LNCaP clone FGC (cell line): ENCODE measurements at regions not wholly inside any gene's neighbourhood (a gene's known extent, or its start where the extent isn't known, plus 50 kb on each side); places are given as distances from the start of the nearest gene placed in this dataset.

Source experiments
- DNase-seq: peaks from one replicate; pipeline ENCODE4 v3.0.0-alpha.2; 2011; ENCODE audit warnings: low read depth
- H3K4me3 ChIP-seq: 2 replicates; pipeline ENCODE4 v1.5.1; 2011; ENCODE audit warnings: mild to moderate bottlenecking, low read depth, low read length, control low read depth
- CTCF ChIP-seq: IDR thresholded peaks from 2 replicates; pipeline ENCODE4 v1.5.1; 2012; ENCODE audit warnings: mild to moderate bottlenecking; ENCODE audit not compliant: control insufficient read depth, insufficient read depth; ENCODE audit errors: extremely low read depth

DNA sequence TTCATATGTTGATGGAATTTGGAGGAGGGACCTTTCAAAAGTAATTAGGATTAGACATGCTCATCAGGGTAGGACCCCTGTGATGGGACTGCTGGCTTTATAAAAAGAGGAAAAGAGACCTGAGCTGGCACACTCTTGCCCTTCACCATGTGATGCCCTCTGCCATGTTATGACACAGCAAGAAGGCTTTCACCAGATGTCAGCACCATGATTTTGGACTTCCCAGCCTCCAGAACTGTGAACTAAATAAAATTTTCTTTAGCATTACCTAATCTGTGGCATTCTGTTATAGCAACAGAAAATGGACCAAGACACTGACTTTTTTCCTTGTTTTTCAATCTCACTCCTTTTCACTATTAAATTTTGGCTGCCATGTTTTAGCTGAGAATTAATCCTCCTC is 105.0 kb upstream of the TMPO start:
- H3K4me3 ChIP-seq, result no peak overlapping the region
- no peak for TF ChIP-seq CTCF
- no peak for DNase-seq

GRCh38 chr12:98416845-98417244 is 98.5 kb upstream of the TMPO start:
- no peak for TF ChIP-seq CTCF

GRCh38 chr12:98417266-98417665 is 98.1 kb upstream of the TMPO start:
- no peak for DNase-seq
- TF ChIP-seq CTCF, result no peak
- H3K4me3 ChIP-seq, result no peak overlapping the region

More at GRCh38 chr12:98416845-98417244, 98.5 kb upstream of the TMPO start:
- DNase-seq, result no peak
- no peak overlapping the region for H3K4me3 ChIP-seq

DNA sequence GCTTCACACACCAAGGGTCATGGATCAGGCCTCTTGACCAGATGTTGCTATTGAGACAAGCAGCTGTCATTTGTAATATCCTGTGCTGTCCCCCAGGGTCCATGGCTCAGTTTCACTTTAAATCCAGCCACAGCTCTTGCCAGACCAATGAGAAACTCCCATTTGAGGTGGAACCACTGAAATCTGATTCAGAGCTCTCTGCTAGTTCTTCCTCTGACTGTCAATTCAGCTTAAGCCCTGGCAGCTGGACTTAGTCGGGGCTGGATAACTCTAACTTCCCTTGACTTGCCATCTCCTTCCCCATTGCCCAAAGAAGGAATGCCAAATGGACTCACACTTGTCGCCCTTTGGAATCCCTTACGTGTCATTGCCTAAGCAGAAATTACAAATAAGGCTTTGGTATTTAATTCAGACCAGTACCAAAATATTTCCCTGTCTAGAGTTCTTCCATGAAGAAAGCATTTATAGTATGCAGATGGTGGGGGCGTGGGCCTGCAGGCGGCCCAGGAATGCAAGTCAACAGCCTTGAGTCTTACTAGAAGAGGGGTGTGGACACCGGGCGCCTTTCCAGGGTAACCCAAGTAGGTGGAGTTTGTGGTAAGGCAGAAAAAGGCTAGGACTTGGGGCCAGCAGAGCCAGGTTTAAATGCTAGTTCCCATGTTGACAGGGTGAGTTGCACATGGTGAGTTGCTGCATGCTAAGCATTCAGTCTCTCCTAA is 96.9 kb upstream of the TMPO start:
- no peak for DNase-seq
- H3K4me3 ChIP-seq, result no peak overlapping the region
- no peak for TF ChIP-seq CTCF

DNA sequence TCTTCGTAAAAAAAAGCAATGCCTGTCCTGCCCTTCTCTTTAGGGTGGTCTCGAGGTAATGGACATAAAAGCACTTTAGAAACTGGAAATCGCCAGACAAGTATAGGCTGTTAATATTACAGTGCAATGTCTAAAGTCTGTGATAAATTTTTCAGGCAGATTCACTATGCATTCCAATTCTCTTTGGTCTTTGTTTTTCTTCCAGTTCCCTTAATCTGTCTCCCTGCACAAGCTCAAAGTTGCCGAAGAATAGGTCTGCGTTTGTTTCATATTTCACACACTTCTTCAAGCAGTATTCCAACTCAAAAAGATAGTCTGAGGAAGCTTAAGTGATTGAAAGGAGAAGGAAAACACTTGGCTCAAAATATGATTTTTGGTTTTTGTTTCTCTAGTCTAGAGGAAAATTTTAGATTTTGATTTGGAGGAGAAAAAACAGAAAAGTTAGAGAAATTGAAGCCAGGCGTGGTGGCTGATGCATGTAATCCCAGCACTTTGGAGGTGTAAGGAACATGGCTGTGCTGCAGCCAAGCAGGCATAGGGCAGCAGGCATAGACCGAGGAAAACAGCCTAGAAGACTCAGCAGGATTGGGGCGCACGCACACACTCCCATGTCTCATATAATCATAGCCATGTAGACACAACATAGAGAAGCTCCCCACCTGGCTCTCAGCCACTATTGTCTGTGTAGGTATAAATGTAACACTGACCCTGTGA is 96.2 kb upstream of the TMPO start:
- no peak overlapping the region for H3K4me3 ChIP-seq
- TF ChIP-seq CTCF, result no peak
- DNase-seq, result no peak

- no peak for DNase-seq
- TF ChIP-seq CTCF, result no peak
Observed at GRCh38 chr12:98419795-98420404, 95.5 kb upstream of the TMPO start.

More at GRCh38 chr12:98419795-98420404, 95.5 kb upstream of the TMPO start:
- H3K4me3 ChIP-seq, result no peak overlapping the region
